ENCODE measurements at regions not wholly inside any gene's neighbourhood (a gene's known extent, or its start where the extent isn't known, plus 50 kb on each side); places are given as distances from the start of the nearest gene placed in this dataset.
"Not testable (repeated sequence)": the region's sequence is repeated elsewhere in the genome, so short reads cannot be mapped to it uniquely, and the experiment has no call there.

GRCh38 chr21:41567901-41568510, 60.0 kb upstream of the TMPRSS2 start:
- DNase-seq (ENCODE audit: low read depth) = no peak

GRCh38 chr21:41567237-41567636, 59.3 kb upstream of the TMPRSS2 start:
- DNase-seq (ENCODE audit: low read depth) = not testable (repeated sequence)

GRCh38 chr21:41566500-41567014, 58.6 kb upstream of the TMPRSS2 start:
- DNase-seq (ENCODE audit: low read depth) = no peak

DNA sequence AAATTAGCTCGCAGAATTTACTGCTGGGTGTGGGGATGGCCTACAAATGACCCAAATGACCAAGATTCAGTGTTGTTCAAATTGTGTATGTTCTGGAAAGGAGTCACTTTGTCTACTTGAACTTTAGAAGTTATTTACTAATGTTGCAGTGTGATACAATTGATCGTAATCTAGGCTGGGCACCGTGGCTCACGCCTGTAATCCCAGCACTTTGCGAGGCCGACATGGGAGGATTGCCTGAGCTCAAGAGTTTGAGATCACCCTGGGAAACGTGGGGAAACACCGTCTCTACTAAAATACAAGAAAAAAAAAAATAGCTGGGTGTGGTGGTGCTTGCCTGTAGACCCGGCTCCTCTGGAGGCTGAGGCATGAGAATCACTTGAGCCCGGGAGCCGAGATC, 57.6 kb upstream of the TMPRSS2 start:
- DNase-seq (ENCODE audit: low read depth) = no peak

DNA sequence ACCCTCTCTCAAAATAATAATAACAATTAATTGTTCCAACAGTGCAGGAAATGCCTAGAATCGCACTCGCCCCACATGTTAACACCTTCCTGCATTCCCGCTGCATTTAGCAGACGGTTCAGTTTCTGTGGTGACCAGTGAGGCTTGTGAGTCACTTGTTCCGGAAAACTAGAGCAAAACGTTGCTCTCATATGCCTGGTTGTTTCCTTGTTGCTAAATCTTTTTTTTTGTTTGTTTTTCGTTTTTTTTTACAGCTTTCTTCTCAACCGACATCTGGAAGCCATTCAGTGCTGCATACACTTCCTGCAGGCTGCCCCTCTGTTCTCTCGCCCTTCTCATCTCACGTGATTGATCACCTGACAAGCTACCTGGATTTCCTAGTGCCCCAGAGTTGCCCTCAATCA, 56.9 kb upstream of the TMPRSS2 start:
- peak; percentile 62 for DNase-seq (ENCODE audit: low read depth)

DNA sequence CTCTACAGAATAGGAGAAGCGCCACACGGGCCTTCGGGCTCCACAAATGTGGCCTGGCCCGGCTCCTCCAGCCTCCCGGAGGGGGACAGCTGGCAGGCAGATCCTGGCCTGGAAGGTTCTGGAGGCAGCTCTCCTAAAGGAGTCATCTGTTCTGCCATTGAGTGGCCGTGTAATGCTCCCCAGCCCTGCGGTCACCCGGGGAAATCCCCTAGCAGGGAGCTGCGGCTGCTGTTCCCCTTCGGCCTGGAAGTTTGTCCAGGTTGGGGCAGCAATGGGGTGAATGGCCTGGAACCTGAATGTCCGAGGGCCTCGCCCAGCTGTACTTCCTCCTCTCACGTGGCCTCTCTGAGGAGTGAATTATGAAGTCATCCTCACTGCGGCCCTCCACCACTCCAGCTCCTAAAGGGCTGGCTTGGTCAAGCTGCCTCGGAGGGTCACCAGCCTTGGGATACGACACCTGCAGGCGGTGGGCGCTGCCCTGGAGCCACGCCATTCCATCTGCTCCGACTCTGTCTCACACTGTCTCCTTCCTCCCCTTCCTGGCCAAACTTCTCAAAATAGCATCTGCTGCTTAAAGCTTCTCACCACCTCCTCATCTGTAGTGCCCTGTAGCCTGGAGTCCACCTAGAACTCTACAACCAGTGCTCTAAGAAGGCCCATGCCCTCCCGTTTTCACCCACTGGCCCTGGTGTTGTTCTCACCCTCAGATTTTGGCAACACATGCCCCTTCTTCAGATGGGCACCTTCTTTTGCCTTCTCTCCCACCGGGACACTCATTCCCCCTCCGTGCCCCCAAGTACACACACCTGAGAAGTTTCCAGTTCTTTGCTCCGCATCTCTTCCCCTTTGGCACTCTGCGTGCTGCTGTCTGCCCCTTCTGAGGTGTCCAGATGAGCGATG, 54.4 kb upstream of the TMPRSS2 start:
- peak; percentile 84 for DNase-seq (ENCODE audit: low read depth)

DNA sequence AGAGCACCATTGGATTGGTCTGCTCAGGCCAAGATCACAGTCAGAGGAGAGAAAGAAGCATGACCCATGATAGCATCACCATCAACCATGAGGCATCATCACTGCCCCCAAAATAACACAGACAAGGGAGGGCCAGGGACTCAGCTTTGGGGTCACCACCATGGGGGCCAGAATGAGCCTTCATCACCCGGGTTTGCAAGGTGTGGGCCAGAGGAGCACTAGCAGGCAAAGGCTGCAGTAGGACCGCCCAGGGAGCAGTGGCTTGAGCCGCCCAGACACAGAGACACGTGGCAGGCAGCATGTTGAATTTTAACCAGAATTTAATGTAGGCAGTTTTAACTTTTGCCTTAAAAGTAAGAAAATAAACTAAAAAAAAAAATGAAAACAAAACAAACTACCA, 53.7 kb upstream of the TMPRSS2 start:
- no peak for DNase-seq (ENCODE audit: low read depth)

GRCh38 chr21:41560661-41561158, 52.8 kb upstream of the TMPRSS2 start:
- DNase-seq (ENCODE audit: low read depth) = no peak

DNA sequence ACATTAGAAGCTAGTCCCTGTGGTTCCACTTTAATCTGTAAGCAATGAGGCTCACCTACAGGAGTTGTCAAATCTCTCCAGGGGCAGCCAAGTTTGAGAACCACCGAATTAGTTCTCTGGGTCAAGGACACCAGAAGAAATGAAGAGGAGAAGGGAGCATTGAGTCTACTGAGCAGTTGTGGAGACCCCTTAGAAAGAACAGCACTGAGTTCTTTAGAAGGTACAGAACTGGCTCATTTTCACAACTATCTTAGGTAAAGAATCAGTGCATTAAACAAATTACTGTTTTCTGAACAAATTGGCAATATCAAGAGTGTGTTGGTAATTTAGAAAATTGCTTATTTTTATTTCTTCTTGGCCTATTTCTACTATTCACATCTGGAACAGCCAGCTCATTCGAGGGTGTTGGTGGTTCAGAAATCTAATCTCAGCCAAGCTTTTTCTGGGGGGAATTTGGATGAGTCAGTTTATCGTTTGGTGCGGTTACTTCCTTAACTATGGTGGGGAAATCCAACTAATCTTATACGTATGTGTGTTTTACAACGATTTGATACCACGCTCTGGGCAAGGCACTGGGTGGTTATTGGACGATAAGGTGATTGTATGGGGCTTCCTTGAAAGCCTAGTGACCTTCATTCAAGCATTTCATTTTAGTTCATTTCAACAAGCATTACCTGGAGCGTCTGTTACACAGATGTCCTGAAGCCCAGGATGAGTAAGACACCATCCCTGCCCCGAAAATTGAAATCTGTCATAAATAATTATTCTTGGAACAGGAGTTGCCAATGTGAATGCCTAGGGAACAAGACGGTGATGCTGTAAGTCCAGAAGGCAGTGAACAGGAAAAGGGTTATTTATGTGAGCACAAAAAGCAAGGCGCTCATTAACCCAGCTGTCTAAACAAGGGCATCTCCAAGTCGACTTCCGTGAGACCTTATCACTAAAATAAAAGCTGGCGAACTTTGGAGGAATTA, 52.0 kb upstream of the TMPRSS2 start:
- peak; percentile 88 for DNase-seq (ENCODE audit: low read depth)

- no peak for DNase-seq (ENCODE audit: low read depth)
These were observed 50.9 kb upstream of the TMPRSS2 start for GRCh38 chr21:41558842-41559241.

- no peak for DNase-seq (ENCODE audit: low read depth)
These were observed 49.9 kb upstream of the TMPRSS2 start for GRCh38 chr21:41557884-41558283.
